22Rv1 (cell line): ENCODE measurements at regions not wholly inside any gene's neighbourhood (a gene's known extent, or its start where the extent isn't known, plus 50 kb on each side); places are given as distances from the start of the nearest gene placed in this dataset.

Experiments used
- CTCF ChIP-seq: fragments of 450-650 bp; IDR thresholded peaks from 2 replicates; pipeline ENCODE4 v1.5.1; 2017; ENCODE audit warnings: mild to moderate bottlenecking
- ZFX ChIP-seq: fragments of 450-650 bp; IDR thresholded peaks from 2 replicates; pipeline ENCODE4 v1.6.1; 2017; ENCODE audit warnings: antibody characterized with exemption, borderline replicate concordance

DNA sequence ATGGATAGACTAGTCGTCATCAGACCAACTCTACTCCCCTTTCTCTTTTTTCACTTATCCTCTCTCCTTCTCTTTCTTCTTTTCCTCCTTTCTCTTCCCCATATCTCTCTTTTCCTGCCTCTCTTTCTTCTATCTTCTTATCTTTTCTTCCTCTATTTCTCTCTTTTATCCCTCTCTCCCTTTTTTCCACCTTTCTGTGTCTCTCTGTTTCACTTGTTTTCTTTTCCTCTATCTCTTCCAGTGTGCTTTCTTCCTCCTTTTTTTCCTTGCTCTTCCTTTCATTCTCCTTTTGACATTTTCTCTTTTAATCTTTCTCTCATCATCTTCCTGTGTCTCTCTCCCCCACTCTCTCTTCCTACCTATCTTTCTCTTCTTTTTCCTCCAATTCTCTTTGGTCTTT, 159.0 kb upstream of the PTGFR start:
- TF ChIP-seq CTCF (no peak), ZFX (no peak)
